GM13977 (cell line): ENCODE measurements at regions not wholly inside any gene's neighbourhood (a gene's known extent, or its start where the extent isn't known, plus 50 kb on each side); places are given as distances from the start of the nearest gene placed in this dataset.

Experiments
- DNase-seq: peaks from one replicate; pipeline ENCODE4 v3.0.0; 2012; ENCODE audit warnings: low spot score
- in situ Hi-C: fragments of 300-500 bp; cut with MboI; formaldehyde crosslinking; loops from one replicate; pipeline ENCODE4 v1.12.0; 2022; ENCODE audit warnings: low sequenced_read_pairs, low pct_unique_long_range_greater_than_20kb, mixed read lengths, inconsistent platforms; ENCODE audit not compliant: unreplicated experiment
- TF ChIP-seq, protein P1 (sequence below): IDR thresholded peaks from 2 replicates; pipeline ENCODE4 v1.5.1; 2012; ENCODE audit warnings: mild to moderate bottlenecking, control low read depth; ENCODE audit not compliant: insufficient read depth; ENCODE audit errors: extremely low read depth, missing control alignments

- TF ChIP-seq, protein P1, sequence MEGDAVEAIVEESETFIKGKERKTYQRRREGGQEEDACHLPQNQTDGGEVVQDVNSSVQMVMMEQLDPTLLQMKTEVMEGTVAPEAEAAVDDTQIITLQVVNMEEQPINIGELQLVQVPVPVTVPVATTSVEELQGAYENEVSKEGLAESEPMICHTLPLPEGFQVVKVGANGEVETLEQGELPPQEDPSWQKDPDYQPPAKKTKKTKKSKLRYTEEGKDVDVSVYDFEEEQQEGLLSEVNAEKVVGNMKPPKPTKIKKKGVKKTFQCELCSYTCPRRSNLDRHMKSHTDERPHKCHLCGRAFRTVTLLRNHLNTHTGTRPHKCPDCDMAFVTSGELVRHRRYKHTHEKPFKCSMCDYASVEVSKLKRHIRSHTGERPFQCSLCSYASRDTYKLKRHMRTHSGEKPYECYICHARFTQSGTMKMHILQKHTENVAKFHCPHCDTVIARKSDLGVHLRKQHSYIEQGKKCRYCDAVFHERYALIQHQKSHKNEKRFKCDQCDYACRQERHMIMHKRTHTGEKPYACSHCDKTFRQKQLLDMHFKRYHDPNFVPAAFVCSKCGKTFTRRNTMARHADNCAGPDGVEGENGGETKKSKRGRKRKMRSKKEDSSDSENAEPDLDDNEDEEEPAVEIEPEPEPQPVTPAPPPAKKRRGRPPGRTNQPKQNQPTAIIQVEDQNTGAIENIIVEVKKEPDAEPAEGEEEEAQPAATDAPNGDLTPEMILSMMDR, result no peak
- in situ Hi-C loops, result no loop called here
- DNase-seq, result no peak
Measured at GRCh38 chr2:215876937-215877238, 136.5 kb downstream of the MREG start.

- TF ChIP-seq, protein P1, result no peak
- in situ Hi-C loops, result no loop called here
- DNase-seq, result no peak
Measured at GRCh38 chr2:215876139-215876936, 137.0 kb downstream of the MREG start.

- DNase-seq, result no peak
- TF ChIP-seq, protein P1, result no peak
- in situ Hi-C loops, result no loop called here
Measured at GRCh38 chr2:215874418-215874817, 138.9 kb downstream of the MREG start.

DNA sequence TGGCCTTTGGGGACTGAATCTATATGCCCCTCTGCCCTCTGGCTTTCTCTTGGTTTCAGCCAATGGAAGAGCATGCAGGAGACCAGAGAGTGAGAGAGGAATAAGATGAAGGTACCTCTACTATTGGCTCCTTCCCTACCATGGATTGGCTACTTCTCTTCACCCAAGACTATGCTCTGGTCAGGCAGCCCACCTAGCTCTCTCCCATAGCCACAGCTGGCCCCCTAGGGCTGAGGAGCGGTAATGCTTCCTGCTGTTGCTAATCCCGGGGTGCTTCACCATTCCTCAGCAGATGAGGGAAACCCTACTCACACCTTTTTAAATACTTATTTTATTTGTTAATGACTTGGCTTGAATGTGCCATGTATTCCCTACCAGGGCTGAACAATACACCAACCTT, 142.4 kb downstream of the MREG start:
- no peak for DNase-seq
- TF ChIP-seq, protein P1, result peak; percentile 45
- in situ Hi-C loops, result no loop called here

- TF ChIP-seq, protein P1, result no peak
- in situ Hi-C loops, result no loop called here
- DNase-seq, result no peak
Measured at GRCh38 chr2:215870088-215870490, 143.3 kb downstream of the MREG start.

DNA sequence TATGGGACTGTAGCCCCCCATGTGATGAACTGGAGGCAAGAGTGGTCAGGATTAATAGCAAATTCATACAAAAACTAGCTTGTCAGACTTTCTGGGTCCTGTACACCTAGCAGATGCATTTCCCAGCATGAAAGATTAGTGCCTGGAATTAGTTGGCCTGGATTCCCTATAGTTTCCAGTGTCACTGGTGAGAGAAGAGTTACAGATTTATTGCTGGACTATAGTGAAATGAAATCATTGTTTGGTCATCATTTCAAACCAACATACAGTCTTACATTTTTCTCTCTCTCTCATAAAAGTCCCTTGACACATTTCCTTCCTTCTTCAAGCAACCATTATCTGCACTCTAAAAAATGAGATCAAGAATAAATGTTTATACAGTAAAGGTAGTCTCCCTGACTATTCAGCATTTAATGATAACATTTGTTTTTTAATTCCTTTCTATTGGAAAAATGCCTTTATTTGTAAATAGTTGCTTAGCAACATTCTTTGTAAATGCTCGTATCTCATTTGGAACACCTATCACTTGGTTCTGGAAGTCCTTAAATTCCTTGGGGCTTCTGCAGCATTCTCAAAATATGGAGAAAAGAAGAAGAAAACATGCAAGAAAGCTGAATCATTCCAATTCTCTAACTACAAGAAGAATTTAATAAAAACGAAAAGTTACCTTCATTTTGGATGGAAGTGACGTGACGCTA, 144.4 kb downstream of the MREG start:
- TF ChIP-seq, protein P1, result no peak
- DNase-seq, result no peak
- in situ Hi-C loops, result no loop called here
